H1 (cell line): ENCODE measurements at regions not wholly inside any gene's neighbourhood (a gene's known extent, or its start where the extent isn't known, plus 50 kb on each side); places are given as distances from the start of the nearest gene placed in this dataset.

Experiments used
- TF ChIP-seq, protein P1 (sequence below): fragments of 300-600 bp; sonication (generic); IDR thresholded peaks from 2 replicates; pipeline ENCODE4 v1.7.1; 2012; ENCODE audit warnings: low read length, moderate library complexity, mild to moderate bottlenecking, inconsistent platforms; ENCODE audit not compliant: insufficient replicate concordance

DNA sequence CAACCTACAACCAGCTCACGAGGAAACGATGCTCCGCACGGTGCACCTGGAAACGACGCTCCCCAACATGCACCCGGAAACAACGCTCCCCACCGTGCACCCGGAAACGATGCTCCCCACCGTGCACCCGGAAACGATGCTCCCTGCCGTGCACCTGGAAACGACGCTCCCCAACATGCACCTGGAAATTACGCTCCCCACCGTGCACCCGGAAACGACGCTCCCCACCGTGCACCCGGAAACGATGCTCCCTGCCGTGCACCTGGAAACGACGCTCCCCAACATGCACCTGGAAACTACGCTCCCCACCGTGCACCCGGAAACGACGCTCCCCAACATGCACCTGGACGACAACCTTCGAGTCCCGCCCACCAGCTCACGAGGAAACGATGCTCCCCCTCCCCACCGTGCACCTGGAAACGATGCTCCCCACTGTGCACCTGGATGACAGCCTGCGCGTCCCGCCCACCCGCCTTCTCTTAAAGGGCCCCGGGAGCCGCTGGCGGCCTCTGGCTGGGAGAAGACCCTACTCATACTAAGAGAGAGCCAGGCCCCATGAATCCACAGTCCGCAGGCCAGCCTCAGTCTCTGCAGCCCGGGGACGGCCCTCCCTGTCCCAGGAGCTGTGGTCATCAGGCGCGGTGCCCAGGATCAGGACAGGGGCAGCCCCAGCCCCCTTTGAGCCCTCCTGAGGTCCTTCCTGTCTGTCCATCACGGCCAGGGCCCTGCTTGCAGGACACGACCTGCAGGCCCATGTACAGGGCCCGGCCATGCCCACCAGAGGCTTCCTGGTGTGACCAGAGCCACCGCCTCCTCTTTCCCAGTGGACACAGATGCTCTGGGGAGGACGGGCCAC is 98.3 kb downstream of the PDGFA start (continued):
- TF ChIP-seq, protein P1, sequence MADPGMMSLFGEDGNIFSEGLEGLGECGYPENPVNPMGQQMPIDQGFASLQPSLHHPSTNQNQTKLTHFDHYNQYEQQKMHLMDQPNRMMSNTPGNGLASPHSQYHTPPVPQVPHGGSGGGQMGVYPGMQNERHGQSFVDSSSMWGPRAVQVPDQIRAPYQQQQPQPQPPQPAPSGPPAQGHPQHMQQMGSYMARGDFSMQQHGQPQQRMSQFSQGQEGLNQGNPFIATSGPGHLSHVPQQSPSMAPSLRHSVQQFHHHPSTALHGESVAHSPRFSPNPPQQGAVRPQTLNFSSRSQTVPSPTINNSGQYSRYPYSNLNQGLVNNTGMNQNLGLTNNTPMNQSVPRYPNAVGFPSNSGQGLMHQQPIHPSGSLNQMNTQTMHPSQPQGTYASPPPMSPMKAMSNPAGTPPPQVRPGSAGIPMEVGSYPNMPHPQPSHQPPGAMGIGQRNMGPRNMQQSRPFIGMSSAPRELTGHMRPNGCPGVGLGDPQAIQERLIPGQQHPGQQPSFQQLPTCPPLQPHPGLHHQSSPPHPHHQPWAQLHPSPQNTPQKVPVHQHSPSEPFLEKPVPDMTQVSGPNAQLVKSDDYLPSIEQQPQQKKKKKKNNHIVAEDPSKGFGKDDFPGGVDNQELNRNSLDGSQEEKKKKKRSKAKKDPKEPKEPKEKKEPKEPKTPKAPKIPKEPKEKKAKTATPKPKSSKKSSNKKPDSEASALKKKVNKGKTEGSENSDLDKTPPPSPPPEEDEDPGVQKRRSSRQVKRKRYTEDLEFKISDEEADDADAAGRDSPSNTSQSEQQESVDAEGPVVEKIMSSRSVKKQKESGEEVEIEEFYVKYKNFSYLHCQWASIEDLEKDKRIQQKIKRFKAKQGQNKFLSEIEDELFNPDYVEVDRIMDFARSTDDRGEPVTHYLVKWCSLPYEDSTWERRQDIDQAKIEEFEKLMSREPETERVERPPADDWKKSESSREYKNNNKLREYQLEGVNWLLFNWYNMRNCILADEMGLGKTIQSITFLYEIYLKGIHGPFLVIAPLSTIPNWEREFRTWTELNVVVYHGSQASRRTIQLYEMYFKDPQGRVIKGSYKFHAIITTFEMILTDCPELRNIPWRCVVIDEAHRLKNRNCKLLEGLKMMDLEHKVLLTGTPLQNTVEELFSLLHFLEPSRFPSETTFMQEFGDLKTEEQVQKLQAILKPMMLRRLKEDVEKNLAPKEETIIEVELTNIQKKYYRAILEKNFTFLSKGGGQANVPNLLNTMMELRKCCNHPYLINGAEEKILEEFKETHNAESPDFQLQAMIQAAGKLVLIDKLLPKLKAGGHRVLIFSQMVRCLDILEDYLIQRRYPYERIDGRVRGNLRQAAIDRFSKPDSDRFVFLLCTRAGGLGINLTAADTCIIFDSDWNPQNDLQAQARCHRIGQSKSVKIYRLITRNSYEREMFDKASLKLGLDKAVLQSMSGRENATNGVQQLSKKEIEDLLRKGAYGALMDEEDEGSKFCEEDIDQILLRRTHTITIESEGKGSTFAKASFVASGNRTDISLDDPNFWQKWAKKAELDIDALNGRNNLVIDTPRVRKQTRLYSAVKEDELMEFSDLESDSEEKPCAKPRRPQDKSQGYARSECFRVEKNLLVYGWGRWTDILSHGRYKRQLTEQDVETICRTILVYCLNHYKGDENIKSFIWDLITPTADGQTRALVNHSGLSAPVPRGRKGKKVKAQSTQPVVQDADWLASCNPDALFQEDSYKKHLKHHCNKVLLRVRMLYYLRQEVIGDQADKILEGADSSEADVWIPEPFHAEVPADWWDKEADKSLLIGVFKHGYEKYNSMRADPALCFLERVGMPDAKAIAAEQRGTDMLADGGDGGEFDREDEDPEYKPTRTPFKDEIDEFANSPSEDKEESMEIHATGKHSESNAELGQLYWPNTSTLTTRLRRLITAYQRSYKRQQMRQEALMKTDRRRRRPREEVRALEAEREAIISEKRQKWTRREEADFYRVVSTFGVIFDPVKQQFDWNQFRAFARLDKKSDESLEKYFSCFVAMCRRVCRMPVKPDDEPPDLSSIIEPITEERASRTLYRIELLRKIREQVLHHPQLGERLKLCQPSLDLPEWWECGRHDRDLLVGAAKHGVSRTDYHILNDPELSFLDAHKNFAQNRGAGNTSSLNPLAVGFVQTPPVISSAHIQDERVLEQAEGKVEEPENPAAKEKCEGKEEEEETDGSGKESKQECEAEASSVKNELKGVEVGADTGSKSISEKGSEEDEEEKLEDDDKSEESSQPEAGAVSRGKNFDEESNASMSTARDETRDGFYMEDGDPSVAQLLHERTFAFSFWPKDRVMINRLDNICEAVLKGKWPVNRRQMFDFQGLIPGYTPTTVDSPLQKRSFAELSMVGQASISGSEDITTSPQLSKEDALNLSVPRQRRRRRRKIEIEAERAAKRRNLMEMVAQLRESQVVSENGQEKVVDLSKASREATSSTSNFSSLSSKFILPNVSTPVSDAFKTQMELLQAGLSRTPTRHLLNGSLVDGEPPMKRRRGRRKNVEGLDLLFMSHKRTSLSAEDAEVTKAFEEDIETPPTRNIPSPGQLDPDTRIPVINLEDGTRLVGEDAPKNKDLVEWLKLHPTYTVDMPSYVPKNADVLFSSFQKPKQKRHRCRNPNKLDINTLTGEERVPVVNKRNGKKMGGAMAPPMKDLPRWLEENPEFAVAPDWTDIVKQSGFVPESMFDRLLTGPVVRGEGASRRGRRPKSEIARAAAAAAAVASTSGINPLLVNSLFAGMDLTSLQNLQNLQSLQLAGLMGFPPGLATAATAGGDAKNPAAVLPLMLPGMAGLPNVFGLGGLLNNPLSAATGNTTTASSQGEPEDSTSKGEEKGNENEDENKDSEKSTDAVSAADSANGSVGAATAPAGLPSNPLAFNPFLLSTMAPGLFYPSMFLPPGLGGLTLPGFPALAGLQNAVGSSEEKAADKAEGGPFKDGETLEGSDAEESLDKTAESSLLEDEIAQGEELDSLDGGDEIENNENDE = no peak
